PC-9 (cell line): ENCODE measurements at regions not wholly inside any gene's neighbourhood (a gene's known extent, or its start where the extent isn't known, plus 50 kb on each side); places are given as distances from the start of the nearest gene placed in this dataset.

Source experiments
- BruUV-seq: library from RNA; stranded (reverse); fragments of 400-500 nt; replicated peaks from 2 replicates; lab custom pipeline; 2021; lab: Mats Ljungman, UMichigan
- CTCF ChIA-PET: fragments of 300-600 bp; sonication (Branson Sonifier 250); formaldehyde crosslinking; loops from one replicate; lab custom pipeline; 2022; ENCODE audit warnings: antibody characterized with exemption; lab: Charles Lee
- POLR2A ChIA-PET: fragments of 300-600 bp; sonication (Branson Sonifier 250); formaldehyde crosslinking; loops from one replicate; lab custom pipeline; 2022; ENCODE audit warnings: antibody characterized with exemption; ENCODE audit not compliant: unreplicated experiment; lab: Charles Lee
- DNase-seq, 2 experiments: peaks; one replicate each; pipeline versions ENCODE4 v3.0.0 to v3.0.0-alpha.2; 2015 to 2022; ENCODE audit warnings: mixed read lengths in 1 of 2
- H2AFZ ChIP-seq: fragments of 200-600 bp; sonication (generic); 2 replicates; pipeline ENCODE4 v1.8.1; 2017; ENCODE audit warnings: antibody characterized with exemption
- H3F3A ChIP-seq: fragments of 200-600 bp; sonication (generic); 2 replicates; pipeline ENCODE4 v1.8.1; 2017; ENCODE audit warnings: antibody characterized with exemption, mild to moderate bottlenecking, low read depth; ENCODE audit not compliant: insufficient read depth
- H3K27ac ChIP-seq: fragments of 200-600 bp; sonication (generic); 2 replicates; pipeline ENCODE4 v1.6.1; 2016; ENCODE audit warnings: mixed run types
- H3K27me3 ChIP-seq: fragments of 200-600 bp; sonication (generic); 2 replicates; pipeline ENCODE4 v1.6.1; 2016; ENCODE audit warnings: low read depth, mixed run types; ENCODE audit not compliant: insufficient read depth
- H3K36me3 ChIP-seq: fragments of 200-600 bp; sonication (generic); 2 replicates; pipeline ENCODE4 v1.6.1; 2016; ENCODE audit warnings: low read depth, mixed run types
- H3K4me1 ChIP-seq: fragments of 200-600 bp; sonication (generic); replicated peaks from 2 replicates; pipeline ENCODE4 v1.6.1; 2016; ENCODE audit warnings: mixed run types; ENCODE audit not compliant: insufficient read depth
- H3K4me2 ChIP-seq: fragments of 200-600 bp; sonication (generic); 2 replicates; pipeline ENCODE4 v1.6.1; 2017; ENCODE audit warnings: mixed run types
- H3K4me3 ChIP-seq: fragments of 200-600 bp; sonication (generic); 2 replicates; pipeline ENCODE4 v1.6.1; 2016; ENCODE audit warnings: mixed run types
- H3K79me2 ChIP-seq: fragments of 200-600 bp; sonication (generic); 2 replicates; pipeline ENCODE4 v1.6.1; 2017; ENCODE audit warnings: low read depth, mixed run types
- H3K9me2 ChIP-seq: fragments of 200-600 bp; sonication (generic); 2 replicates; pipeline ENCODE4 v1.8.1; 2017; ENCODE audit warnings: mild to moderate bottlenecking; ENCODE audit not compliant: insufficient read depth
- H3K9me3 ChIP-seq: fragments of 200-600 bp; sonication (generic); 2 replicates; pipeline ENCODE4 v1.8.1; 2016; ENCODE audit warnings: low read depth; ENCODE audit not compliant: insufficient read depth
- H4K20me1 ChIP-seq: fragments of 200-600 bp; sonication (generic); 2 replicates; pipeline ENCODE4 v1.8.1; 2017; ENCODE audit not compliant: insufficient read depth
- CTCF ChIP-seq: fragments of 200-600 bp; sonication (generic); conservative IDR thresholded peaks from 2 replicates; pipeline ENCODE4 v1.6.1; 2017; ENCODE audit warnings: mixed run types, antibody characterized with exemption, mild to moderate bottlenecking, moderate library complexity
- EZH2 ChIP-seq: fragments of 200-600 bp; sonication (generic); IDR thresholded peaks from 2 replicates; pipeline ENCODE4 v1.8.0; 2017; ENCODE audit warnings: antibody characterized with exemption, low read depth
- intact Hi-C: fragments of 100-400 bp; cut with micrococcal nuclease; formaldehyde crosslinking; loops from one replicate; pipeline ENCODE4 v1.10.0; 2022; ENCODE audit not compliant: unreplicated experiment

- ChIA-PET CTCF (no interaction called here), POLR2A (no interaction called here)
- Histone ChIP-seq H3K9me3 (peaks cover 5% of the 10 kb centered on the region; the same call in 1 of the 2 replicates), H3K79me2 (no peaks in the 10 kb centered on the region), H3K9me2 (no peaks in the 10 kb centered on the region), H3K4me1 (no peaks in the 10 kb centered on the region), H3K36me3 (no peaks in the 10 kb centered on the region), H2AFZ (no peak overlapping the region), H3K4me3 (no peak overlapping the region), H3K27me3 (no peaks in the 10 kb centered on the region), H3F3A (no peaks in the 10 kb centered on the region), H3K4me2 (no peak overlapping the region), H3K27ac (no peak overlapping the region), H4K20me1 (no peaks in the 10 kb centered on the region)
- TF ChIP-seq CTCF, result no peak
- TF ChIP-seq EZH2, result no peak
- no peak for DNase-seq
- intact Hi-C loops, result no loop called here
- no TSS peak for BruUV-seq
Observed at GRCh38 chr6:132214716-132215115, 186.6 kb downstream of the MOXD1 start.

- BruUV-seq, result no TSS peak
- H3K27me3 ChIP-seq, result no peaks in the 10 kb centered on the region
- no peaks in the 10 kb centered on the region for H3K9me2 ChIP-seq
- H2AFZ ChIP-seq, result no peak overlapping the region
- peaks cover 5% of the 10 kb centered on the region; the same call in 1 of the 2 replicates for H3K9me3 ChIP-seq
- TF ChIP-seq EZH2 (no peak), CTCF (no peak)
- intact Hi-C loops, result no loop called here
- DNase-seq, result no peak
- no peak overlapping the region for H3K4me2 ChIP-seq
- H3K4me1 ChIP-seq, result no peaks in the 10 kb centered on the region
- H3F3A ChIP-seq, result no peaks in the 10 kb centered on the region
- ChIA-PET CTCF (no interaction called here), POLR2A (no interaction called here)
- H3K36me3 ChIP-seq, result no peaks in the 10 kb centered on the region
- no peaks in the 10 kb centered on the region for H3K79me2 ChIP-seq
- no peak overlapping the region for H3K4me3 ChIP-seq
- H3K27ac ChIP-seq, result no peak overlapping the region
- no peaks in the 10 kb centered on the region for H4K20me1 ChIP-seq
Observed at GRCh38 chr6:132213732-132214131, 187.5 kb downstream of the MOXD1 start.

- no TSS peak for BruUV-seq
- DNase-seq, result no peak
- CTCF ChIA-PET, result no interaction called here
Observed at GRCh38 chr6:132213191-132213590, 188.1 kb downstream of the MOXD1 start.

More at GRCh38 chr6:132213191-132213590, 188.1 kb downstream of the MOXD1 start:
- H4K20me1 ChIP-seq, result no peaks in the 10 kb centered on the region
- no peaks in the 10 kb centered on the region for H3K9me2 ChIP-seq
- H3K4me2 ChIP-seq, result no peak overlapping the region
- H3K9me3 ChIP-seq, result peaks cover 5% of the 10 kb centered on the region; the same call in 1 of the 2 replicates
- no peaks in the 10 kb centered on the region for H3K36me3 ChIP-seq
- H2AFZ ChIP-seq, result no peak overlapping the region
- H3K4me3 ChIP-seq, result no peak overlapping the region
- H3F3A ChIP-seq, result no peaks in the 10 kb centered on the region
- POLR2A ChIA-PET, result no interaction called here
- H3K79me2 ChIP-seq, result no peaks in the 10 kb centered on the region
- intact Hi-C loops, result no loop called here
- no peaks in the 10 kb centered on the region for H3K4me1 ChIP-seq
- no peak overlapping the region for H3K27ac ChIP-seq
- TF ChIP-seq EZH2 (no peak), CTCF (no peak)
- H3K27me3 ChIP-seq, result no peaks in the 10 kb centered on the region
